Omental fat pad (tissue), 3 donors: ENCODE measurements at regions not wholly inside any gene's neighbourhood (a gene's known extent, or its start where the extent isn't known, plus 50 kb on each side); places are given as distances from the start of the nearest gene placed in this dataset.

Experiments
- ATAC-seq: fragments of 150-250 bp; one replicate; pipeline ENCODE4 v1.9.1; 2016; ENCODE audit warnings: mild to moderate bottlenecking, moderate library complexity; ENCODE audit not compliant: low FRiP score
- DNase-seq: peaks from one replicate; pipeline ENCODE4 v3.0.0-alpha.2; 2019; ENCODE audit warnings: low spot score
- TF ChIP-seq, protein P1 (sequence below), 3 donors: fragments of 450-650 bp; IDR thresholded peaks; one replicate each; pipeline ENCODE4 v1.5.1; 2016 to 2017; ENCODE audit warnings: antibody characterized with exemption in 3 of 3, mild to moderate bottlenecking in 3 of 3, moderate library complexity in 2 of 3

DNA sequence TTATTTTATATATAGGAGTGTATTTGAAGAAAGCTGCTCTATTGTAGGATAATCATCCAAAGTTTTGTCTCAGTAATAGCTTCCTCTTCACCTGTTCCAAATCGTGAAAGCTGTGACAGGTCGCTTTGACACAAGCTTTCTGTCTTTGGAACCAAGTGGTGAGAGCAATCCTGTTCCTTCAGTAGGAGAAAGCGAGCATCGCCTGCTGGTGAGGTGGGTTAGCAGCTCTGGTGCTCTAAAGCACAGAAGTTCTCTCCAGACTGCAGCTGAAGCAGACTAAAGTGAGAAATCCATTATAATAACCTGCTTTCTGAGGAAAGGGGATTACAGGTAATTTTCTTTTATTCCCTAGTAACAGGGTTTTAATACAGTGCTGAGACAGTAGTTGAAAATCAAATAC is 803.8 kb downstream of the ADGRL2 start:
- DNase-seq (no peak), ATAC-seq (no peak)
- TF ChIP-seq, protein P1, sequence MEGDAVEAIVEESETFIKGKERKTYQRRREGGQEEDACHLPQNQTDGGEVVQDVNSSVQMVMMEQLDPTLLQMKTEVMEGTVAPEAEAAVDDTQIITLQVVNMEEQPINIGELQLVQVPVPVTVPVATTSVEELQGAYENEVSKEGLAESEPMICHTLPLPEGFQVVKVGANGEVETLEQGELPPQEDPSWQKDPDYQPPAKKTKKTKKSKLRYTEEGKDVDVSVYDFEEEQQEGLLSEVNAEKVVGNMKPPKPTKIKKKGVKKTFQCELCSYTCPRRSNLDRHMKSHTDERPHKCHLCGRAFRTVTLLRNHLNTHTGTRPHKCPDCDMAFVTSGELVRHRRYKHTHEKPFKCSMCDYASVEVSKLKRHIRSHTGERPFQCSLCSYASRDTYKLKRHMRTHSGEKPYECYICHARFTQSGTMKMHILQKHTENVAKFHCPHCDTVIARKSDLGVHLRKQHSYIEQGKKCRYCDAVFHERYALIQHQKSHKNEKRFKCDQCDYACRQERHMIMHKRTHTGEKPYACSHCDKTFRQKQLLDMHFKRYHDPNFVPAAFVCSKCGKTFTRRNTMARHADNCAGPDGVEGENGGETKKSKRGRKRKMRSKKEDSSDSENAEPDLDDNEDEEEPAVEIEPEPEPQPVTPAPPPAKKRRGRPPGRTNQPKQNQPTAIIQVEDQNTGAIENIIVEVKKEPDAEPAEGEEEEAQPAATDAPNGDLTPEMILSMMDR (IDR thresholded peaks at IDR 0.05): no peak

DNA sequence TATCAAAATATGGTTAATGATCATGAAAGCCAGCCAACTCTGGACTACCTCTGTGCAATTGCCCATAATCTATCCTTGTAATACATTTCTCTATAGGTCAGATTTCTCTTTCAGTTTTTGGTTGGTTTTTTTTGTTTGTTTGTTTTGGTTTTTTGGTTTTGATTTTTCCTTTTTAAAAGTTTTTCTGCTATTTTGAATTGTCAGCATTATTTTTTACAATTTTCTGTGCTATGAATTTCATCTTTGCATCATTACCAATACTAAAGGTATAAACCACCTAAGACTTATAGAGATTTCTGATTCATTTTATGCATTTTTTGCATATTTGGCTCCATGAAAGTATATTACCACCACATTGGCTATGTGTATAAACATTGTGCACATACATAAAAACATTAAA is 799.6 kb downstream of the ADGRL2 start:
- DNase-seq (no peak), ATAC-seq (no peak)
- TF ChIP-seq, protein P1 (IDR thresholded peaks at IDR 0.05): no peak

DNA sequence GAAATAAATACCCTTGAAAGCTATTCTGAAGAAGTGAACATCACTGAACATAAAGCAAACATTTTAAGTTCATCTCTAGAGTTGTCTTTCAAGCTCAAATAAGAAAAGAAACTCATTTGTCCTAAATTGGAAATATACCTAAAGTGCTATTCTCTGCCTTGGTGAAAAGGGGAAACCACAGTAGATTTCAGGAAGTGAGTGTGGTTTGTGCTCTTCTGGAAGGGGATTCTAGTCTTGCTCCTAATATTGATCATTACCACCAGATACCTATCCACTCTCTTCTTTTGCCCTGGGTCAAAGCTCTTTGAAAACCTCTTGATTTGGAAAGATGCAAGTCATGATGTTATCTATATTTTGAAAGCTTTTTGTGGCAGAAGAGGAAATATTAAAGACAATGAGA is 798.1 kb downstream of the ADGRL2 start:
- ATAC-seq (no peak), DNase-seq (no peak)
- TF ChIP-seq, protein P1 (IDR thresholded peaks at IDR 0.05): no peak

DNA sequence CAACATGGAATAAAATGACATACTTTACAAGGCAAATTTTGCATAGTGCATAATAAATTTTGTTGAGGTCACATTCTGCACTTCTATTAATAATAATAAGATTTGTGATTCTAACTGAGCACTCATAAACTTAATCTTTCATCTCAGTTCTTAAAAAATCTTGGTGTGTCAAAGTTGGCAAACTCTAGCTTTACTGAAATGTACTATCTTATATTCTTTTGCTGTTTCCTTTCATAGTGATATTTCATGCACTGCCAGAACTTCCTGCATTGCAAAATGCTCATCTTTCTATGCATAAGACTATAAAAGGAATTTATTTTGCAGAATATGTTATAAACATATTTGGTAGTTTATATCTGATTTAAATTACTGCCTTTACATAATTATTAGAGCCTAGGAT is 797.6 kb downstream of the ADGRL2 start:
- TF ChIP-seq, protein P1 (IDR thresholded peaks at IDR 0.05): no peak
- no peak for ATAC-seq

DNA sequence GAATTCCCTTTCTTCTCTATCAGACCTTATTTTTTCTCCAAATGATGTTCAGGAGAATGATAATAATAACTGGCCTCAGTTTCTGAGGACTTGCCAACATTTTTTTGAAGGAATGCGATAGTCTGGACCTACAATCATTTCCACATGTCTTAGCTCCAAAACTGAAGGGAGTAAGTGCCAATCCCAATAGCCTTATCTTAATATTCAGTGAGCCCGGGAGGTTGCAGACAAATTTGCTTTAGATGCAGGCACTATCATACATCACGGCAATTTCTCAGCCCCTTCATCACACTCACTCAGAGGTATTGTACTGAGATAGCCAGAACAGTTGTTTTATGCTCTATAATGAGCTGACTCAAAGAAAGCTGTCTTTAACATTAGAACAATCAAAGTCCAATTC is 796.9 kb downstream of the ADGRL2 start:
- DNase-seq: no peak
- TF ChIP-seq, protein P1 (IDR thresholded peaks at IDR 0.05): no peak
- no peak for ATAC-seq

More for the DNA sequence above, 797.6 kb downstream of the ADGRL2 start:
- DNase-seq: no peak

DNA sequence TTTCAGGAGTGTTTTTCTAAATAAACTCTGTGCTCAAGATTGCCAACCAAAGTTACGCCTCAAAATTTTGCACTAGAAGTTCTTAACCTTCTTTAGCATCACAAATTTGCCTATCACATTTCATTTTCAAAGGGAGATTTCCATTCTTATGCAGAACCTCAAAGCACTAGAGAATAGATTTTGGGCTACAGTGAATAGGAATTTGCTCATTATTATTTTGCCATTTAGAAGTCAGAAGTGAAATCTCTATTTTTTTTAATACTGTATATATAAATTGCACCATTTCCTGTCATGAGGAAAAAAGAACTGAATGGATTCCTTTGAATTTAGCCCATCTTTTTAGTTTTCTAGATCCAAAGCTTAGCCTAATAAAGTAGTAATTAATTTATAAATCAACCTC is 796.4 kb downstream of the ADGRL2 start:
- ATAC-seq (no peak), DNase-seq (no peak)
- TF ChIP-seq, protein P1 (IDR thresholded peaks at IDR 0.05): no peak

DNA sequence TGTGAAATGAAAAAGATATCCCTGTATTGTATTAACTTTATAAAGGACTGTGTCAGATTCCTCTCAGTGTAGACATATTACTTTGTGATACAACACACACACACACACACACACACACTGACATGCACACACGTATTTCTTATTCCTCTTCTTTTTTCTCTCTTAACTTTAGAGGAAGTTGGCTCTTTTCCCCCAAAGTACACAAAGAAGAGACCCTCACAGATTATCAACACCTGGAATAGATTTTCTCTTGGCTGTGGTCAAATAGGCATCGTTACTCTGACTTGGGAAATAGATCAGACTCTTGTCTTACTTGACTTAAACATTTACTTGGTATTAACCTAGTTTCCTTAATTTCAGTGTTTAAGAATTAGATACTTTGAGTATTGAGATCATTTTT is 792.8 kb downstream of the ADGRL2 start:
- ATAC-seq: no peak
- no peak for DNase-seq
- TF ChIP-seq, protein P1 (IDR thresholded peaks at IDR 0.05): no peak
